ENCODE measurements at regions not wholly inside any gene's neighbourhood (a gene's known extent, or its start where the extent isn't known, plus 50 kb on each side); places are given as distances from the start of the nearest gene placed in this dataset.

DNA sequence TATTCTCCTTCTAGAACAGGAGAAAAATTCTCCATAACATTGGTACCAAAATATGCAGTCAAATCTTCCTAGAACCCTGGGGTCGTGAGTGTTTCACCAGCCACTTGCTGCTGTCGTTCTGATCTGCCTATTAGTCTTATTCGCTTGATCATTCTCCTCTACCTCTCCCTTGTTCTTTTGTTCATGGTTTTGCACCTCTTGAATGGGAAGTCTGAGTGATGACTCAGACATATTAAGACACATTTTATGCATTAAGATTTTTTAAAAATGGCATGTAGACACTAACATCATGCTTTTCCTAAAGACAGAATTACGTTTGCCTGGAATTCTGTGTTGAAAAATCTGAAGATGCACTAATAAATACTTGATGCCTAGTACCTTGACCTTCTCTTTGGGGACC, 159.2 kb upstream of the LRIG3 start:
- no CpG with 5 or more reads among the region's 4 CpGs for WGBS (ENCODE audit: extremely low coverage, insufficient read length, low lambda C conversion rate)
- H3K36me3 Mint-ChIP-seq (ENCODE audit: insufficient read depth in 1 of 3, low read depth in 3 of 3), result no peaks in the 10 kb centered on the region
- no peak overlapping the region for H3K4me2 ChIP-seq (ENCODE audit: insufficient read depth, insufficient read length, low read length)
- H4K8ac ChIP-seq (replicated peaks; ENCODE audit: insufficient read length, low read depth, low read length), result no peak overlapping the region
- H3K79me2 ChIP-seq (ENCODE audit: insufficient read depth, low read length), result no peaks in the 10 kb centered on the region
- no peak overlapping the region for H3K4me3 Mint-ChIP-seq
- H2BK15ac ChIP-seq (ENCODE audit: low read depth, low read length), result no peak overlapping the region
- H4K91ac ChIP-seq (ENCODE audit: insufficient read length, low read depth, low read length), result no peak overlapping the region
- H4K20me1 ChIP-seq (ENCODE audit: control insufficient read depth, insufficient read depth, insufficient read length), result no peaks in the 10 kb centered on the region
- no peaks in the 10 kb centered on the region for H3K9me3 Mint-ChIP-seq
- H2BK20ac ChIP-seq (ENCODE audit: low read depth, low read length, poor library complexity, severe bottlenecking), result no peak overlapping the region
- no peak overlapping the region for H3K18ac ChIP-seq (ENCODE audit: insufficient read length, low read depth, low read length)
- no peak overlapping the region for H2AFZ ChIP-seq (ENCODE audit: low read length)
- no peak overlapping the region for H4K5ac ChIP-seq (ENCODE audit: insufficient read length, low read depth, low read length)
- peaks cover 4 to 8% of the 10 kb centered on the region in 2 experiments for H3K4me1 Mint-ChIP-seq
- H2BK12ac ChIP-seq (ENCODE audit: insufficient read length, low read depth, low read length), result no peak overlapping the region
- H3K14ac ChIP-seq (ENCODE audit: insufficient read depth, low read length), result no peak overlapping the region
- H3K23ac ChIP-seq (ENCODE audit: insufficient read length, low read depth, low read length), result no peak overlapping the region
- H3K9me3 ChIP-seq (ENCODE audit: control insufficient read depth, low read depth, low read length), result no peaks in the 10 kb centered on the region
- no peak overlapping the region for H3K27ac ChIP-seq (ENCODE audit: insufficient read length, low read depth, low read length)
- no peak overlapping the region for H3T11ph ChIP-seq (ENCODE audit: low read length)
- H3K9ac ChIP-seq (ENCODE audit: extremely low read depth, insufficient read length, low read length), result no peak overlapping the region
- H3K27me3 Mint-ChIP-seq (ENCODE audit: low read depth), result no peaks in the 10 kb centered on the region
- H3K4ac ChIP-seq (ENCODE audit: low read depth, low read length), result no peak overlapping the region
- H2AK5ac ChIP-seq (ENCODE audit: insufficient read length, low read length), result no peak overlapping the region
- no peaks in the 10 kb centered on the region for H3K79me1 ChIP-seq (ENCODE audit: insufficient read depth, low read depth, low read length, poor library complexity, severe bottlenecking)
- H2BK5ac ChIP-seq (ENCODE audit: insufficient read length, low read length), result no peak overlapping the region
- DNase-seq, result no peak
- no peak overlapping the region for H3K27ac Mint-ChIP-seq
- no peaks in the 10 kb centered on the region for H3K27me3 ChIP-seq (ENCODE audit: insufficient read depth, low read length)
- no peaks in the 10 kb centered on the region for H3K4me1 ChIP-seq (ENCODE audit: insufficient read depth, low read length)
- no peak overlapping the region for H3K56ac ChIP-seq (ENCODE audit: insufficient read length, low read depth, low read length)
- no peak overlapping the region for H2BK120ac ChIP-seq (ENCODE audit: low read depth, low read length, poor library complexity, severe bottlenecking)
- TF ChIP-seq, protein P1, sequence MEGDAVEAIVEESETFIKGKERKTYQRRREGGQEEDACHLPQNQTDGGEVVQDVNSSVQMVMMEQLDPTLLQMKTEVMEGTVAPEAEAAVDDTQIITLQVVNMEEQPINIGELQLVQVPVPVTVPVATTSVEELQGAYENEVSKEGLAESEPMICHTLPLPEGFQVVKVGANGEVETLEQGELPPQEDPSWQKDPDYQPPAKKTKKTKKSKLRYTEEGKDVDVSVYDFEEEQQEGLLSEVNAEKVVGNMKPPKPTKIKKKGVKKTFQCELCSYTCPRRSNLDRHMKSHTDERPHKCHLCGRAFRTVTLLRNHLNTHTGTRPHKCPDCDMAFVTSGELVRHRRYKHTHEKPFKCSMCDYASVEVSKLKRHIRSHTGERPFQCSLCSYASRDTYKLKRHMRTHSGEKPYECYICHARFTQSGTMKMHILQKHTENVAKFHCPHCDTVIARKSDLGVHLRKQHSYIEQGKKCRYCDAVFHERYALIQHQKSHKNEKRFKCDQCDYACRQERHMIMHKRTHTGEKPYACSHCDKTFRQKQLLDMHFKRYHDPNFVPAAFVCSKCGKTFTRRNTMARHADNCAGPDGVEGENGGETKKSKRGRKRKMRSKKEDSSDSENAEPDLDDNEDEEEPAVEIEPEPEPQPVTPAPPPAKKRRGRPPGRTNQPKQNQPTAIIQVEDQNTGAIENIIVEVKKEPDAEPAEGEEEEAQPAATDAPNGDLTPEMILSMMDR (conservative IDR thresholded peaks at IDR 0.05), result no peak
- H3K23me2 ChIP-seq (ENCODE audit: insufficient read length, low read depth, low read length, poor library complexity, severe bottlenecking), result no peaks in the 10 kb centered on the region
